Left lung (tissue), 4 donors: ENCODE measurements at regions not wholly inside any gene's neighbourhood (a gene's known extent, or its start where the extent isn't known, plus 50 kb on each side); places are given as distances from the start of the nearest gene placed in this dataset.

Experiments
- ATAC-seq: fragments of 200-7000 bp; cut with Tn5 transposase; one replicate; pipeline ENCODE4 v1.9.1; 2020; ENCODE audit warnings: moderate library complexity
- DNase-seq, 4 donors: peaks; one replicate each; pipeline ENCODE4 v3.0.0-alpha.2; 2013 to 2020
- H3K27ac ChIP-seq, 2 donors: fragments of 200-600 bp; sonication (generic) in 1 of 2; one replicate each; pipeline versions ENCODE4 v1.5.0 to v1.8.0; 2020 to 2021
- H3K27me3 ChIP-seq, 2 donors: fragments of 200-600 bp; sonication (generic) in 1 of 2; one replicate each; pipeline versions ENCODE4 v1.5.0 to v1.8.0; 2020 to 2021
- H3K36me3 ChIP-seq, 2 donors: fragments of 200-600 bp; sonication (generic) in 1 of 2; one replicate each; pipeline versions ENCODE4 v1.5.0 to v1.8.0; 2020 to 2021
- H3K4me1 ChIP-seq, 2 donors: fragments of 200-600 bp; one replicate each; pipeline ENCODE4 v1.8.0; 2021
- H3K4me3 ChIP-seq, 2 donors: fragments of 200-600 bp; sonication (generic) in 1 of 2; one replicate each; pipeline versions ENCODE4 v1.5.0 to v1.8.0; 2020 to 2021; ENCODE audit warnings: mild to moderate bottlenecking in 1 of 2
- H3K9me3 ChIP-seq, 2 donors: fragments of 200-600 bp; sonication (generic) in 1 of 2; one replicate each; pipeline versions ENCODE4 v1.5.0 to v1.8.0; 2020 to 2021
- intact Hi-C, 2 donors: fragments of 100-400 bp; cut with DNase I; formaldehyde crosslinking; loops; one replicate each; pipeline versions ENCODE4 v1.11.2 to v1.14.2; 2022
- TF ChIP-seq, protein P1 (sequence below), 2 donors: fragments of 200-600 bp; sonication (generic) in 1 of 2; IDR thresholded peaks; one replicate each; pipeline versions ENCODE4 v1.5.0 to v1.8.0; 2021; ENCODE audit warnings: antibody characterized with exemption in 2 of 2
- donor health status: DM: no; HTN: yes; CAD: no.
- donor health status: DM: no; HTN: no; CAD: no.

DNA sequence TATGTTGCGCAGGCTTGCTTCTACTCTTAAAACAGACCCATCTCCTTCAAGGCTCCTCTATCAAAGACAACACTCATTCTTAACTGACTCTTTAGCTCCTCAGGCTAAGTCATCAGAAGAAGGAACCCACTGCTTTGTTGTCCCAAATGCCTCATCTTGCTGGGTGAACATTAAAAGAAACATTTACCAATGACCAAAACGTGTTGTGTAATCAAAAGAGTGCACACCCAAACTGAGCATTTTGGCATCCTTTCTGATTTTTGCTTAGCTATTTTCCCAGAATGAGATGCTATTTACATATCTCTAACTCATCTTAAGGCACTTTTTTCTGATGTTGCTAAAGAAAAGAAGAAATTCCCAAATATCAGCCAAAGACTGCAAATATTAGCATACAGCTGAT lies 131.7 kb upstream of the VCX3A start:
- Histone ChIP-seq H3K27ac (no peak overlapping the region), H3K27me3 (no peaks in the 10 kb centered on the region), H3K9me3 (no peaks in the 10 kb centered on the region), H3K36me3 (no peaks in the 10 kb centered on the region), H3K4me1 (no peaks in the 10 kb centered on the region), H3K4me3 (no peak overlapping the region)
- TF ChIP-seq, protein P1, sequence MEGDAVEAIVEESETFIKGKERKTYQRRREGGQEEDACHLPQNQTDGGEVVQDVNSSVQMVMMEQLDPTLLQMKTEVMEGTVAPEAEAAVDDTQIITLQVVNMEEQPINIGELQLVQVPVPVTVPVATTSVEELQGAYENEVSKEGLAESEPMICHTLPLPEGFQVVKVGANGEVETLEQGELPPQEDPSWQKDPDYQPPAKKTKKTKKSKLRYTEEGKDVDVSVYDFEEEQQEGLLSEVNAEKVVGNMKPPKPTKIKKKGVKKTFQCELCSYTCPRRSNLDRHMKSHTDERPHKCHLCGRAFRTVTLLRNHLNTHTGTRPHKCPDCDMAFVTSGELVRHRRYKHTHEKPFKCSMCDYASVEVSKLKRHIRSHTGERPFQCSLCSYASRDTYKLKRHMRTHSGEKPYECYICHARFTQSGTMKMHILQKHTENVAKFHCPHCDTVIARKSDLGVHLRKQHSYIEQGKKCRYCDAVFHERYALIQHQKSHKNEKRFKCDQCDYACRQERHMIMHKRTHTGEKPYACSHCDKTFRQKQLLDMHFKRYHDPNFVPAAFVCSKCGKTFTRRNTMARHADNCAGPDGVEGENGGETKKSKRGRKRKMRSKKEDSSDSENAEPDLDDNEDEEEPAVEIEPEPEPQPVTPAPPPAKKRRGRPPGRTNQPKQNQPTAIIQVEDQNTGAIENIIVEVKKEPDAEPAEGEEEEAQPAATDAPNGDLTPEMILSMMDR (IDR thresholded peaks at IDR 0.05) = no peak
- ATAC-seq = no peak
- intact Hi-C loops = no loop called here
- no peak for DNase-seq

DNA sequence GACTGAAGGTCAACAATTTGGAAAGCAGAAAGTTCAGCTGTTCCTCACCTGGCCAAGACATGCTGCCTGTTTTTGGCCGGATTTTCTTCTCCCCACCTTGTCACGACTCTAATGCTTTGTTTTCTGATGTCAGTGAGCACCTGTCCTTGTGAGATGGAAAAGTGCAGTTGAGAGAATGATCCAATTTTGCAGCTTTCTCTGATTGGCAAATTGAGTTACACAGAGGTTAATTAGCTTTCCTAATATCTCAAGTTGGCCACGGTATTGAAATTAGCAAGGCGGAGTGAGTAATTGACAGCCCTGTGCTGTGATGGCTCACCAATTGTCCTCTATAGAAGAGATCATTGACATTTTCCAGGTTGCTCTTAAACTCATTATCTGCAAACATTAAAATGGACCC lies 126.8 kb upstream of the VCX3A start:
- no peak overlapping the region for H3K4me3 ChIP-seq
- H3K27me3 ChIP-seq = no peaks in the 10 kb centered on the region
- H3K36me3 ChIP-seq = no peaks in the 10 kb centered on the region
- no peak overlapping the region for H3K27ac ChIP-seq
- intact Hi-C loops = no loop called here
- DNase-seq (no peak), ATAC-seq (no peak)
- TF ChIP-seq, protein P1 (IDR thresholded peaks at IDR 0.05) = no peak
- H3K9me3 ChIP-seq = no peaks in the 10 kb centered on the region
- no peaks in the 10 kb centered on the region for H3K4me1 ChIP-seq

DNA sequence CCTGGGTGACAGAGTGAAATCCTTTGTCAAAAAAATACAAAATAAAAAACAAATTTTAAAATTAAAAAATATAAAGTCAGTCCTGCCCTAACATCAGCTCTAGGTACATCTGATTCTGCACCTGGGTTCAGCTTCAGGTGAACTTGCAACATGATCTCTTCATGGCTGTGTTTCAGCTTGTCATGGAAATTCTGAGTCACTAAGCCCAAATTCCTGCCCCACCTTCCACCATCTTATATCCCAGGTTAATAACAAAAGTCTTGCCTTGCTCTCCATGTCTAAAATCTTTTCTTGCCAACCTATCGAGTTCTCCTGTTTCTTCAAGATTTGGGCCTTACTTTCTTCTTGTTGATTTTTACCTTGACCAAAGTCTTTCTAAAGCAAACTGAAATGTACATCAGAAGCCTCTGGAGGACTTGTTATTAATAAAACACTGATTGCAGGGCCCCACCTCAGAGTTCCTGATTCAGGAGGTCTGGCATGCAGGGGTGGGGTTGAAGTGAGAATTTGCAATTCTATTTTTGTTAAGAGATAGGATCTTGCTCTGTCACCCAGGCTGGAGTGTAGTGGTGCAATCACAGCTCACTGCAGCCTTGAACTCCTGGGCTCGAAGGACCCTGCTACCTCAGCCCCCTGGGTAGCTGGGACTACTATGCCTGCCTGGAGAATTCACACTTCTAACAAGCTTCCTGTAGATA lies 125.8 kb upstream of the VCX3A start:
- intact Hi-C loops = no loop called here
- H3K36me3 ChIP-seq = no peaks in the 10 kb centered on the region
- no peak for ATAC-seq
- TF ChIP-seq, protein P1 (IDR thresholded peaks at IDR 0.05) = no peak
- H3K9me3 ChIP-seq = no peaks in the 10 kb centered on the region
- DNase-seq = no peak
- H3K4me1 ChIP-seq = no peaks in the 10 kb centered on the region
- no peak overlapping the region for H3K4me3 ChIP-seq
- H3K27me3 ChIP-seq = no peaks in the 10 kb centered on the region
- no peak overlapping the region for H3K27ac ChIP-seq

DNA sequence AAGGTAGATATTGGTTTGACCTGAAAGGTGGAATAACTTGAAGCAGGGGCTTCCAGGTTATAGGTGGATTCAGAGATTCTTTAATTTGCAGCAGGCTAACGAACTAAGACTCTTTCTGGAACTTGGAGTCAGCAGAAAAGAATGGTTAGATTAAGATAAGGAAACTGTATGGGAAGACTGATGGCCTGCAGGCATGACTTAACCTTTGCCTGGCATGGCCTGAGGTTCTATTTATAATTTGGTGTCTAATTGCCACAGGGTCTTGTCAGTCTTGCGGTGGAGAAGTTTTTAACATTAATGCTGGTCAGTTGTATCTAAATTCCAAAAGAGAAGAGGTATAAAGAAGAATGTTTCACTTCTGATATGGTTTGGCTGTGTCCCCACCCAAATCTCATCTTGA lies 110.3 kb upstream of the VCX3A start:
- intact Hi-C loops = no loop called here
- DNase-seq (no peak), ATAC-seq (no peak)
- Histone ChIP-seq H3K27me3 (no peaks in the 10 kb centered on the region), H3K27ac (no peak overlapping the region), H3K4me1 (no peaks in the 10 kb centered on the region), H3K36me3 (no peaks in the 10 kb centered on the region), H3K4me3 (no peak overlapping the region), H3K9me3 (no peaks in the 10 kb centered on the region)
- TF ChIP-seq, protein P1 (IDR thresholded peaks at IDR 0.05) = no peak

DNA sequence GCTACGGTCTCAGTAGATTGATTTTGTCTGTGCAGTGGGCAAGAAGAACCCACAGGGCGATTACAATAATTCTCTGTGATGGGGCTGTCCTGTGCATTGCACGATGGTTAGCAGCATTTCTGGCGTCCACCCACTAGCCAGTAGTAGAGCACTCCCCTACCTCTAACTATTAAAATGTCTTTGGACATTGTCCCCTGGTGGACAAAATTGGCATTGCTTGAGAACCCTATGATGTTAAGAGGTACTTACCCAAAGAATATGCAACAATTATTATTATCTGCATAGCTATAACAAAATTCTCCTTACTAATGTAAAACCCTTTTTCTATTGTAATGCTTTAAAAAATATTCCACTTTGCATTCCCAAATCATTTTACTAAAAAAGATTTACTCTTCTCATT lies 109.5 kb upstream of the VCX3A start:
- H3K4me1 ChIP-seq = no peaks in the 10 kb centered on the region
- H3K4me3 ChIP-seq = no peak overlapping the region
- H3K27me3 ChIP-seq = no peaks in the 10 kb centered on the region
- no peak overlapping the region for H3K27ac ChIP-seq
- H3K36me3 ChIP-seq = no peaks in the 10 kb centered on the region
- no peaks in the 10 kb centered on the region for H3K9me3 ChIP-seq
- DNase-seq = no peak
- TF ChIP-seq, protein P1 (IDR thresholded peaks at IDR 0.05) = no peak
- intact Hi-C loops = no loop called here
- no peak for ATAC-seq
